ENCODE measurements at regions not wholly inside any gene's neighbourhood (a gene's known extent, or its start where the extent isn't known, plus 50 kb on each side); places are given as distances from the start of the nearest gene placed in this dataset.

DNA sequence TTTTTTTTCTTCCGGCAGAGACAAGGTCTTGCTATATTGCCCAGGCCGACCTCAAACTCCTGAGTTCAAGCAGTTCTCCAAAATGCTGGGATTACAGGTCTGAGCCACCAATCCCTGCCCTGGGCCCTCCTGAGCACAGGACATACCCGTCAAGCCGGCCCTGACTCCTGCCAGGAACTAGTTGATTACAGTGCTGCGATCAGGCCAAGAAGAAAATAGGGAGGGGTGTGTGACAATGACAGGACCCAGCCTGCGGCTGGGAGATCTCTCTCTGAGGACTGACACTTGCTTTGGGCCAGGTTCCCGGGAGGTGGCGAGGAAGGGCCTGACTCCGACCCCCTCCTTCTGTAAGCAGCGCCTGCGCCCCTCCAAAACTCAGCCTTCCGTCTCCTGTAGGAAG, 276.6 kb downstream of the MRTFB start:
- TF ChIP-seq, protein P1, sequence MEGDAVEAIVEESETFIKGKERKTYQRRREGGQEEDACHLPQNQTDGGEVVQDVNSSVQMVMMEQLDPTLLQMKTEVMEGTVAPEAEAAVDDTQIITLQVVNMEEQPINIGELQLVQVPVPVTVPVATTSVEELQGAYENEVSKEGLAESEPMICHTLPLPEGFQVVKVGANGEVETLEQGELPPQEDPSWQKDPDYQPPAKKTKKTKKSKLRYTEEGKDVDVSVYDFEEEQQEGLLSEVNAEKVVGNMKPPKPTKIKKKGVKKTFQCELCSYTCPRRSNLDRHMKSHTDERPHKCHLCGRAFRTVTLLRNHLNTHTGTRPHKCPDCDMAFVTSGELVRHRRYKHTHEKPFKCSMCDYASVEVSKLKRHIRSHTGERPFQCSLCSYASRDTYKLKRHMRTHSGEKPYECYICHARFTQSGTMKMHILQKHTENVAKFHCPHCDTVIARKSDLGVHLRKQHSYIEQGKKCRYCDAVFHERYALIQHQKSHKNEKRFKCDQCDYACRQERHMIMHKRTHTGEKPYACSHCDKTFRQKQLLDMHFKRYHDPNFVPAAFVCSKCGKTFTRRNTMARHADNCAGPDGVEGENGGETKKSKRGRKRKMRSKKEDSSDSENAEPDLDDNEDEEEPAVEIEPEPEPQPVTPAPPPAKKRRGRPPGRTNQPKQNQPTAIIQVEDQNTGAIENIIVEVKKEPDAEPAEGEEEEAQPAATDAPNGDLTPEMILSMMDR (conservative IDR thresholded peaks at IDR 0.05; ENCODE audit: low read depth), result no peak
- H3K27ac ChIP-seq, result no peak overlapping the region
- ChIA-PET CTCF (no interaction called here), POLR2A (ENCODE audit: low non-redundant PET) (no interaction called here)
- DNase-seq (ENCODE audit: low spot score), result no peak

DNA sequence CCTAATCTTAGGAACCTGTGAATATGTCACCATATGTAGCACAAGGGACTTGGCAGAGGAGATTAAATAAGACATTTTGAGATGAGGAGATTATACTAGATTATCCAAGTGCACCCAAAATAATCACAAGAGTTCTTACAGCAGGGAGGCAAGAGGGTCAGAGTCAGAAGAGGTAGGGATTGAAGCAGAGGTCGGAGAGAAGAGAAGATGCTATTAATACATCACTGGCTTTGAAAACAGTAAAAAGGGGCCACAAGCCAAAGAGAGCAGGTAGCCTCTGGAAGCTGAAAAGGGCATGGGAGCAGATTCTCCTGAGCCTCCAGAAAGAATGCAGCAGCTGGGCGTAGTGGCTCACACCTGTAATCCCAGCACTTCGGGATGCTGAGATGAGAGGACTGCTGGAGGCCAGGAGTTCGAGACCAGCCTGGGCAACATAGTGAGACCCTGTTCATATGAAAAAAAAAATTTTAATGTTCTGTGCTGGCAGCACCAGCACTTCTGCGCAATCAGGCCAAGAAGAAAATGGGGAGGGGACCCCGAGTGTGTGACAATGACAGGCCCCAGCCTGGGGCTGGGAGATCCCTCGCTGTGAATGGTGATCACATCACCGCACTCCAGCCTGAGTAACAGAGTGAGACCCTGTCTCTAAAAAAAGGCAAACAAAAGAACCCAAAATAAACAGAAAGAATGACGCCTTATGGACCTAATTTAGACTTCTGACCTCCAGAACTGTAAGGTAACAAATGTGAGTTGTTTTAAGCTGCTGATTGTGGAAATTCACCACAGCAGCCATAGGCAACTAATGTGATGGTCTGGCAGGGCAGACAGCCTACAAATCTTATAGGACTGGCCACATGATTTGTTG, 275.4 kb downstream of the MRTFB start:
- ChIA-PET CTCF (no interaction called here), POLR2A (ENCODE audit: low non-redundant PET) (no interaction called here)
- TF ChIP-seq, protein P1 (conservative IDR thresholded peaks at IDR 0.05; ENCODE audit: low read depth), result no peak
- no peak overlapping the region for H3K27ac ChIP-seq
- DNase-seq (ENCODE audit: low spot score), result no peak

DNA sequence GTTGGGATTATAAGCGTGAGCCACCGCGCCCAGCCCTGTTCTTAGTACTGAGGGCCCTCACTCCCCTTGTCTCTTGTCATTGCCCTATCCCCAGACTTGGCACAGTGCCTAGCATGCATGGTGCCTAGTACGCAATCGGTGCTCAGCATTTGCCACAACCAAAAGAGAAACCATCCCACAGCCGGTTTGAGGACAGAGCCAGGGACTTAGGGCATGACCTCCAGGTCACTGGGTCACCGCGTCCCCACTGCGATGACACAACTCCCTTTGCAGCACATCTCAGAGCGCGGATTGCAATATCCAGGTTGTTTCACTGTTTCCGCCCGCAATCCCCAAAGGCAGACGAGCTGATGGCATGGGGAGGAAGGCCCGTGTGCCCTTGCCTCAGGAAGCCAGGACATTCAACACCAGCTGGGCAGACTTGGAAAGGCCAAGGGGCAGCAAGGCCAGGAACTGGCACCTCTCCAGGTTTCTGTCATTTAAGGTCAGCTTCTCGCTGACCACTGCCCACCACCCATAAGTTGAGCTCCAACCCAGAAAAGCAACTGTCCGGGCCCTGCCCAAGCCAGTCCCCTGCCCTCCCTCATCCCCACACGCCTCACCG, 274.5 kb downstream of the MRTFB start:
- H3K27ac ChIP-seq, result no peak overlapping the region
- TF ChIP-seq, protein P1 (conservative IDR thresholded peaks at IDR 0.05; ENCODE audit: low read depth), result no peak
- DNase-seq (ENCODE audit: low spot score), result no peak
- ChIA-PET CTCF (interaction anchor here (0.6 kb wide), 1 partner anchor 50 kb away, joined by 3 read pairs; no protein-coding TSS in a partner anchor), POLR2A (ENCODE audit: low non-redundant PET) (no interaction called here)

DNA sequence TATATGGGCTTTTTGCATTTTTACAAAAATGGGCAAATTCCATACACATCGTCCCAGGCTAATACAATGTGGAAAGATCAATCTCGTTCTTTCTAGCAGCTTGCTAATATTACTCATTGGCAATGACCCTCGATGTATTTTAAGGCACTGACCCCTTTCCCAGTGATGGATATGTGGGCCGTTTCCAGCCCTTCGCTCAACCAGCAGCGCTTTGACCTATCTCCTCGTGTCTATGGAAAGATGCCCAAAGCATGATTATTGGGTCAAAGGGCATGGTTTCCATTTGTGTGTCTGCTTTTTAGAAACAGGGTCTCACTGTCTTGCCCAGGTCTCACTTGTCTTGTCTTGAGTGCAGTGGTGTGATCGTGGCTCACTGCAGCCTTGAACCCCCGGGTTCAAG, 273.8 kb downstream of the MRTFB start:
- H3K27ac ChIP-seq, result no peak overlapping the region
- no peak for DNase-seq (ENCODE audit: low spot score)
- CTCF ChIA-PET, result no interaction called here
- TF ChIP-seq, protein P1 (conservative IDR thresholded peaks at IDR 0.05; ENCODE audit: low read depth), result no peak
- POLR2A ChIA-PET (ENCODE audit: low non-redundant PET), result no interaction called here

DNA sequence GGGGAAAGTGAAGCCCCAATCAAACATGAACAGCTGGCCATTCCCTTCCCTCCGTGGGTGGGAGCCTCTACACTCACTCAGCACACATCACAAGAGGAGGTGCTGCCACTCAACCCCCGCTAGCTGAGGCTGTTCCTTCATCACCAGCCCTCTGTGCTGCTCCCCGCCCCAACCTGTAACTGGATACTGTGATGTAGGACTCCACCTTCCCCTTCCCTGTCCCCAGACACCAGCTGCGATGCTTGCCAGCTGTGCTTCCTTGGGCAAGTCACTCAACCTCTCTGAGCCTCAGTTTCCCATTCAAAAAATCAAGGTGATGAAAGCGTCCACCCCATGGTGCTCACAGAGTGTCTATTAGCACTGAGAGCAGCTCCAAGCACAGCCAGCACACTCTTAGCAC, 273.2 kb downstream of the MRTFB start:
- H3K27ac ChIP-seq, result no peak overlapping the region
- CTCF ChIA-PET, result no interaction called here
- POLR2A ChIA-PET (ENCODE audit: low non-redundant PET), result no interaction called here
- no peak for DNase-seq (ENCODE audit: low spot score)
- TF ChIP-seq, protein P1 (conservative IDR thresholded peaks at IDR 0.05; ENCODE audit: low read depth), result no peak

DNA sequence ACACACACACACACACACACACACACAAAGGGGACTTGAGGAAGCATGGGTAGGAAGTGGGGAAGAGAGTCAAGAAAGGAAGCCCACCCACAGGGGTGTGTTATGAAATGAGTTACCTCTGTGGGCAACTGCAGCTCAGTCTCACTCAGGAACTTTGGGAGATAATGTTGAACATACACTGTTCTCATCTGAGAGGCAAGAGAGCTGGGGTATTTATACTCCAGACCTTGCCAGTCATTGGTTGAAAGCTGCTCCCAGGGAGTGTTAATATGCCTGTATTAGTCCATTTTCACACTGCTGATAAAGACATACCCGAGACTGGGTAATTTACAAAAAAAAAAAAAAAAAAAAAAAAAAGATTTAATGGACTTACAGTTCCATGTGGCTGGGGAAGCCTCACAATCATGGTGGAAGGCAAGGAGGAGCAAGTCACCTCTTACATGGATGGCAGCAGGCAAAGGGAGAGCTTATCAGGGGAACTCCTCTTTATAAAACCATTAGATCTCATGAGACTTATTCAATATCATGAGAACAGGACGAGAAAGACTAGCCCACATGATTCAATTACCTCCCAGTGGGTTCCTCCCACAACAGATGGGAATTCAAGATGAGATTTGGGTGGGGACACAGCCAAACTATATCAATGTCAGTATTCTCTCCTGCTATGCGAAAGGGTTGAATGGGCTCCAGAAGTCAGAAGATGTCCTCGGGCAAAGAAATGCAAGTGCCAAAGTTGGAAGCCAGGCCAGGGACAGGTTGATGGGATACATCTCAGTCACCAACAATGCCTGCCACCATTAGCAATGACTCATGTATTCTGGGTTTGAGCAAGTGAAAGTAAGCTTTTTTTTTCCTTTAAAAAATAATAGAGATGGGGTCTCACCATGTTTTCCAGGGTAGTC, 270.5 kb downstream of the MRTFB start:
- DNase-seq (ENCODE audit: low spot score), result no peak
- TF ChIP-seq, protein P1 (conservative IDR thresholded peaks at IDR 0.05; ENCODE audit: low read depth), result no peak
- H3K27ac ChIP-seq, result no peak overlapping the region
- CTCF ChIA-PET, result interaction anchor here (0.5 to 1.0 kb wide), 2 partner anchors 9 to 92 kb away, joined by 3 to 4 read pairs; no protein-coding TSS in a partner anchor
- POLR2A ChIA-PET (ENCODE audit: low non-redundant PET), result no interaction called here

Measured in RWPE1 (cell line).